Activated effector memory CD4-positive, alpha-beta T cell treated with Interleukin-2 at 50 U/mL for 16 hours (primary cell): ENCODE measurements at regions not wholly inside any gene's neighbourhood (a gene's known extent, or its start where the extent isn't known, plus 50 kb on each side); places are given as distances from the start of the nearest gene placed in this dataset.
"Not testable (repeated sequence)": the region's sequence is repeated elsewhere in the genome, so short reads cannot be mapped to it uniquely, and the experiment has no call there.

Source experiments
- DNase-seq: peaks from one replicate; pipeline ENCODE4 v3.0.0-alpha.2; 2020

DNA sequence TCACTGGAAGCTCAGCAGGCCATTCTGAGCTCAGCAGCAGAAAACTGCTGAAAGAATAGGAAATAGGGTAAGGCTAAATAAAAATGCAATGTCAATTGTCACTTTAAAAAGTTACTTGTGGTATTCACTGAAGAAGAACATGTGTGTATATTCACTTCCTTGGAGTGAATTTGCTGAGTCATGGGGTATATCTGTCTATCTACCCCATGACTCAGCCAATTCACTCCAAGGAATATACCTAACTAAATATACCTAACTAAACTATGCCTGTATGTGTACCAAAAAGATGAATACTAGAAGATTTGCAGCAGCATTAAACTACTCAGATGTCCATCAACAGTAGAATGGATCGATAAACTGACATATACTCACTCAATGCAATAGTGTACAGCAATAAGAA lies 69.5 kb upstream of the KCNAB1 start:
- no peak for DNase-seq

GRCh38 chr3:156051651-156052050 lies 68.7 kb upstream of the KCNAB1 start:
- DNase-seq = no peak

DNA sequence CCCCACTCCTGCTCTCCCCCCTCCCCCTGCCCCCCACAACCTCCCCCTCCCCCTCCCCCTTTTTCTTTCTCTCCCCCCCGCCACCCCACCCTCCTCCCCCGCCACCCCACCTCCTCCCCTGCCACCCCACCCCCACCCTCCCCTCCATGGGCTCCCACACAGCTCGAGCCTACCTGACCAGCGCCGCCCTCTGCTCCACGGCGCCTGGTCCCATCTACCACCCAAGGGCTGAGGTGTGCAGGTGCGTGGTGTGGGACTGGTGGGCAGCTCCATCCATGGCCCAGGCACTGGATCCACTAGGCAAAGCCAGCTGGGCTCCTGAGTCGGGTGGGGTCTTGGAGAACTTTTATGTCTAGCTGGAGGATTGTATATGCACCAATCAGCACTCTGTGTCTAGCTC lies 68.3 kb upstream of the KCNAB1 start:
- no peak for DNase-seq

GRCh38 chr3:156059950-156060501 lies 60.4 kb upstream of the KCNAB1 start:
- no peak for DNase-seq

DNA sequence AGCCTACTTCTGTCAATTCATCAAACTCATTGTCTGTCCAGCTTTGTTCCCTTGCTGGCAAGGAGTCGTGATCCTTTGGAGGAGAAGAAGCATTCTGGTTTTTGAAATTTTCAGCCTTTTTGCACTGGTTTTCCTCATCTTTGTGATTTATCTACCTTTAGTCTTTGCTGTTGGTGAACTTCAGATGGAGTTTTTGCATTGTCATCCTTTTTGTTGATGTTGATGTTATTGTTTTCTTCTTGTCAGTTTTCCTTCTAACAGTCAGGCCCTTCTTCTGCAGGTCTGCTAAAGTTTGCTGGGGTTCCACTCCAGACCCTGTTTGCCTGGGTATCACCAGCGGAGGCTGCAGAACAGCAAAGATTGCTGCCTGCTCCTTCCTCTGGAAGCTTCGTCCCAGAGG lies 52.2 kb upstream of the KCNAB1 start:
- not testable (repeated sequence) for DNase-seq

- no peak for DNase-seq
These were observed 50.4 kb upstream of the KCNAB1 start for GRCh38 chr3:156070028-156070427.
